Body of pancreas (tissue), 4 donors: ENCODE measurements at regions not wholly inside any gene's neighbourhood (a gene's known extent, or its start where the extent isn't known, plus 50 kb on each side); places are given as distances from the start of the nearest gene placed in this dataset.

Experiments
- POLR2A ChIP-seq, 3 donors: fragments of 450-650 bp; IDR thresholded peaks; one replicate each; pipeline ENCODE4 v1.6.1; 2016; ENCODE audit warnings: antibody characterized with exemption in 3 of 3, mild to moderate bottlenecking in 2 of 3
- TF ChIP-seq, protein P1 (sequence below), 7 experiments: fragments of 450-650 bp in 4 of 7; fragments of 200-600 bp in 3 of 7; sonication (generic) in 3 of 7; IDR thresholded peaks; one replicate each; pipeline ENCODE4 v1.5.1; 2016 to 2019; ENCODE audit warnings: antibody characterized with exemption in 7 of 7

DNA sequence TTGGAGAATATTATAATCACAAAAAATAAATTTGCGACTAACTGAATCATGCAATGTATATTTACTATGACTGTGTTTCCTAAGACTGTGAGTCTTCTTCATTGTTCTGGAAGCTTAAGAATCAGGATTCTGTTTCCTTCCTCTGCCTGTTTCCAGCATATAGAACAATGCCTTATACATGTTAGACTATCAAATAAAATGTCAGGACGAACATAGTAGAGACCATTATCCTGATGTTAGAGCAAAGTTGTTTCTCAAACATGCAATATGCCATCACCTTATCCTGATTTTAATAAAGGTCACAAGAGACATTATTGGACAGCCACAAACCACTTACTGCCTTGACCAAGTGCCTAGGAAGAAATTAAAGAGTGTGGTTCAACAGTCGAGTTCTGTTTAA is 457.4 kb upstream of the AGTR1 start:
- TF ChIP-seq, protein P1, sequence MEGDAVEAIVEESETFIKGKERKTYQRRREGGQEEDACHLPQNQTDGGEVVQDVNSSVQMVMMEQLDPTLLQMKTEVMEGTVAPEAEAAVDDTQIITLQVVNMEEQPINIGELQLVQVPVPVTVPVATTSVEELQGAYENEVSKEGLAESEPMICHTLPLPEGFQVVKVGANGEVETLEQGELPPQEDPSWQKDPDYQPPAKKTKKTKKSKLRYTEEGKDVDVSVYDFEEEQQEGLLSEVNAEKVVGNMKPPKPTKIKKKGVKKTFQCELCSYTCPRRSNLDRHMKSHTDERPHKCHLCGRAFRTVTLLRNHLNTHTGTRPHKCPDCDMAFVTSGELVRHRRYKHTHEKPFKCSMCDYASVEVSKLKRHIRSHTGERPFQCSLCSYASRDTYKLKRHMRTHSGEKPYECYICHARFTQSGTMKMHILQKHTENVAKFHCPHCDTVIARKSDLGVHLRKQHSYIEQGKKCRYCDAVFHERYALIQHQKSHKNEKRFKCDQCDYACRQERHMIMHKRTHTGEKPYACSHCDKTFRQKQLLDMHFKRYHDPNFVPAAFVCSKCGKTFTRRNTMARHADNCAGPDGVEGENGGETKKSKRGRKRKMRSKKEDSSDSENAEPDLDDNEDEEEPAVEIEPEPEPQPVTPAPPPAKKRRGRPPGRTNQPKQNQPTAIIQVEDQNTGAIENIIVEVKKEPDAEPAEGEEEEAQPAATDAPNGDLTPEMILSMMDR (IDR thresholded peaks at IDR 0.05): no peak
- TF ChIP-seq POLR2A (IDR thresholded peaks at IDR 0.05): no peak
